Lower lobe of right lung (tissue), 2 donors: ENCODE measurements at regions not wholly inside any gene's neighbourhood (a gene's known extent, or its start where the extent isn't known, plus 50 kb on each side); places are given as distances from the start of the nearest gene placed in this dataset.

Experiments
- ATAC-seq, 2 donors: fragments of 200-7000 bp; cut with Tn5 transposase; one replicate each; pipeline ENCODE4 v1.9.1; 2020 to 2022; ENCODE audit warnings: mild to moderate bottlenecking in 2 of 2, moderate library complexity in 2 of 2
- DNase-seq: peaks from one replicate; pipeline ENCODE4 v3.0.0-alpha.2; 2020
- H3K27ac ChIP-seq: fragments of 200-600 bp; one replicate; pipeline ENCODE4 v1.8.0; 2022
- H3K27me3 ChIP-seq: fragments of 200-600 bp; one replicate; pipeline ENCODE4 v1.8.0; 2022; ENCODE audit warnings: low read depth
- H3K36me3 ChIP-seq: fragments of 200-600 bp; one replicate; pipeline ENCODE4 v1.8.0; 2022; ENCODE audit warnings: mild to moderate bottlenecking
- H3K4me1 ChIP-seq: fragments of 200-600 bp; one replicate; pipeline ENCODE4 v1.8.0; 2022
- H3K4me3 ChIP-seq: fragments of 200-600 bp; one replicate; pipeline ENCODE4 v1.8.0; 2022; ENCODE audit warnings: mild to moderate bottlenecking
- H3K9me3 ChIP-seq: fragments of 200-600 bp; one replicate; pipeline ENCODE4 v1.8.0; 2022
- CTCF ChIP-seq: fragments of 200-600 bp; IDR thresholded peaks from one replicate; pipeline ENCODE4 v1.8.0; 2022; ENCODE audit warnings: antibody characterized with exemption, mild to moderate bottlenecking
- intact Hi-C: fragments of 100-400 bp; cut with DNase I; formaldehyde crosslinking; loops from one replicate; pipeline ENCODE4 v1.11.0; 2022
- donor health status: DM: no; HTN: yes; CAD: no; lungs with severe emphysema.

GRCh38 chr21:17454315-17455027 lies 58.4 kb upstream of the CXADR start:
- Histone ChIP-seq H3K4me1 (peaks cover 9% of the 10 kb centered on the region), H3K9me3 (no peaks in the 10 kb centered on the region), H3K27ac (no peak overlapping the region), H3K4me3 (no peak overlapping the region), H3K27me3 (no peaks in the 10 kb centered on the region), H3K36me3 (no peaks in the 10 kb centered on the region)
- DNase-seq = no peak
- intact Hi-C loops = no loop called here
- peak; percentile 70 to 75 for ATAC-seq
- TF ChIP-seq CTCF = no peak

GRCh38 chr21:17455028-17455353 lies 57.9 kb upstream of the CXADR start:
- intact Hi-C loops = no loop called here
- TF ChIP-seq CTCF = no peak
- H3K36me3 ChIP-seq = no peaks in the 10 kb centered on the region

GRCh38 chr21:17455451-17455850 lies 57.4 kb upstream of the CXADR start:
- no peaks in the 10 kb centered on the region for H3K9me3 ChIP-seq
- ATAC-seq = no peak
- intact Hi-C loops = no loop called here
- TF ChIP-seq CTCF = no peak
- no peak overlapping the region for H3K4me3 ChIP-seq
- no peaks in the 10 kb centered on the region for H3K27me3 ChIP-seq
- DNase-seq = no peak
- H3K4me1 ChIP-seq = peaks cover 9% of the 10 kb centered on the region
- no peak overlapping the region for H3K27ac ChIP-seq
- H3K36me3 ChIP-seq = no peaks in the 10 kb centered on the region

More at GRCh38 chr21:17455028-17455353, 57.9 kb upstream of the CXADR start:
- H3K4me1 ChIP-seq = peaks cover 9% of the 10 kb centered on the region
- ATAC-seq (no peak), DNase-seq (no peak)
- H3K27ac ChIP-seq = no peak overlapping the region
- H3K4me3 ChIP-seq = no peak overlapping the region
- no peaks in the 10 kb centered on the region for H3K9me3 ChIP-seq
- H3K27me3 ChIP-seq = no peaks in the 10 kb centered on the region

- no peaks in the 10 kb centered on the region for H3K9me3 ChIP-seq
- no peaks in the 10 kb centered on the region for H3K36me3 ChIP-seq
- peaks cover 6% of the 10 kb centered on the region for H3K4me1 ChIP-seq
- no peak overlapping the region for H3K4me3 ChIP-seq
- no peak for TF ChIP-seq CTCF
- DNase-seq (no peak), ATAC-seq (no peak)
- intact Hi-C loops = no loop called here
- no peak overlapping the region for H3K27ac ChIP-seq
- H3K27me3 ChIP-seq = no peaks in the 10 kb centered on the region
Measured at GRCh38 chr21:17458279-17458678, 54.6 kb upstream of the CXADR start.

GRCh38 chr21:17460094-17460493 lies 52.7 kb upstream of the CXADR start:
- H3K27ac ChIP-seq = no peak overlapping the region
- TF ChIP-seq CTCF = no peak
- peaks cover 6% of the 10 kb centered on the region for H3K4me1 ChIP-seq
- H3K27me3 ChIP-seq = no peaks in the 10 kb centered on the region
- no peaks in the 10 kb centered on the region for H3K9me3 ChIP-seq
- no peak overlapping the region for H3K4me3 ChIP-seq
- H3K36me3 ChIP-seq = no peaks in the 10 kb centered on the region
- no peak for ATAC-seq
- no peak for DNase-seq
- intact Hi-C loops = no loop called here

GRCh38 chr21:17461014-17461413 lies 51.8 kb upstream of the CXADR start:
- Histone ChIP-seq H3K36me3 (no peaks in the 10 kb centered on the region), H3K4me1 (peaks cover 6% of the 10 kb centered on the region), H3K4me3 (no peak overlapping the region), H3K27ac (no peak overlapping the region), H3K9me3 (no peaks in the 10 kb centered on the region), H3K27me3 (no peaks in the 10 kb centered on the region)
- intact Hi-C loops = no loop called here
- ATAC-seq = peak; percentile 55 to 74
- no peak for DNase-seq
- TF ChIP-seq CTCF = no peak
